ENCODE measurements at regions not wholly inside any gene's neighbourhood (a gene's known extent, or its start where the extent isn't known, plus 50 kb on each side); places are given as distances from the start of the nearest gene placed in this dataset.

GRCh38 chr3:43866529-43867353 lies 176.0 kb downstream of the ABHD5 start:
- WGBS (ENCODE audit: extremely low coverage, insufficient read length, low lambda C conversion rate): no CpG with 5 or more reads among the region's 3 CpGs
- Histone ChIP-seq H3K27ac (ENCODE audit: insufficient read length, low read depth, low read length) (no peak overlapping the region), H3K4ac (ENCODE audit: low read depth, low read length) (no peak overlapping the region), H4K20me1 (ENCODE audit: control insufficient read depth, insufficient read depth, insufficient read length) (no peaks in the 10 kb centered on the region), H3K9me3 (ENCODE audit: control insufficient read depth, low read depth, low read length) (no peaks in the 10 kb centered on the region), H4K91ac (ENCODE audit: insufficient read length, low read depth, low read length) (no peak overlapping the region), H4K8ac (replicated peaks; ENCODE audit: insufficient read length, low read depth, low read length) (no peak overlapping the region), H3K23me2 (ENCODE audit: insufficient read length, low read depth, low read length, poor library complexity, severe bottlenecking) (no peaks in the 10 kb centered on the region), H2BK120ac (ENCODE audit: low read depth, low read length, poor library complexity, severe bottlenecking) (no peak overlapping the region), H2AFZ (ENCODE audit: low read length) (no peak overlapping the region), H3T11ph (ENCODE audit: low read length) (no peak overlapping the region), H2BK20ac (ENCODE audit: low read depth, low read length, poor library complexity, severe bottlenecking) (no peak overlapping the region), H3K9ac (ENCODE audit: extremely low read depth, insufficient read length, low read length) (no peak overlapping the region), H2BK12ac (ENCODE audit: insufficient read length, low read depth, low read length) (no peak overlapping the region), H3K56ac (ENCODE audit: insufficient read length, low read depth, low read length) (no peak overlapping the region), H3K79me2 (ENCODE audit: insufficient read depth, low read length) (no peaks in the 10 kb centered on the region), H3K18ac (ENCODE audit: insufficient read length, low read depth, low read length) (no peak overlapping the region), H3K79me1 (ENCODE audit: insufficient read depth, low read depth, low read length, poor library complexity, severe bottlenecking) (no peaks in the 10 kb centered on the region), H3K23ac (ENCODE audit: insufficient read length, low read depth, low read length) (no peak overlapping the region), H2AK5ac (ENCODE audit: insufficient read length, low read length) (no peak overlapping the region), H2BK15ac (ENCODE audit: low read depth, low read length) (no peak overlapping the region), H3K27me3 (ENCODE audit: insufficient read depth, low read length) (no peaks in the 10 kb centered on the region), H3K4me2 (ENCODE audit: insufficient read depth, insufficient read length, low read length) (no peak overlapping the region), H3K14ac (ENCODE audit: insufficient read depth, low read length) (no peak overlapping the region), H4K5ac (ENCODE audit: insufficient read length, low read depth, low read length) (no peak overlapping the region), H2BK5ac (ENCODE audit: insufficient read length, low read length) (no peak overlapping the region), H3K4me1 (ENCODE audit: insufficient read depth, low read length) (no peaks in the 10 kb centered on the region)
- Mint-ChIP-seq H3K9me3 (no peaks in the 10 kb centered on the region), H3K27me3 (ENCODE audit: low read depth) (peaks cover 14% of the 10 kb centered on the region), H3K4me3 (no peak overlapping the region), H3K36me3 (ENCODE audit: insufficient read depth in 1 of 3, low read depth in 3 of 3) (no peaks in the 10 kb centered on the region), H3K27ac (no peak overlapping the region), H3K4me1 (peaks cover 17% of the 10 kb centered on the region in 2 experiments)
- no peak for TF ChIP-seq CTCF (conservative IDR thresholded peaks at IDR 0.05)
- no peak for DNase-seq

Data from H9 (cell line).